ENCODE measurements at regions not wholly inside any gene's neighbourhood (a gene's known extent, or its start where the extent isn't known, plus 50 kb on each side); places are given as distances from the start of the nearest gene placed in this dataset.

- H3K4me1 ChIP-seq (ENCODE audit: insufficient read depth), result peaks cover 3% of the 10 kb centered on the region
- TF ChIP-seq CTCF (IDR thresholded peaks at IDR 0.05), result no peak
- TF ChIP-seq POLR2A (IDR thresholded peaks at IDR 0.05), result no peak
- no peak for TF ChIP-seq EP300 (IDR thresholded peaks at IDR 0.05)
- no peaks in the 10 kb centered on the region for H3K9me3 ChIP-seq
- H3K27ac ChIP-seq, result no peak overlapping the region
- 79 to 98% (median 81%) methylated on average over 3 of the region's 3 CpGs for WGBS, 3 donors
- no peaks in the 10 kb centered on the region for H3K36me3 ChIP-seq
- intact Hi-C loops (cut with DNase I), result no loop called here
- H3K27me3 ChIP-seq, result no peaks in the 10 kb centered on the region
- no peak for DNase-seq
- H3K4me3 ChIP-seq, result no peak overlapping the region
Observed at GRCh38 chr10:32174349-32174893, 118.2 kb upstream of the KIF5B start.

- DNase-seq, result no peak
- intact Hi-C loops (cut with DNase I), result no loop called here
- H3K27me3 ChIP-seq, result no peaks in the 10 kb centered on the region
- no peak overlapping the region for H3K4me3 ChIP-seq
- no peaks in the 10 kb centered on the region for H3K36me3 ChIP-seq
- TF ChIP-seq POLR2A (IDR thresholded peaks at IDR 0.05), result no peak
- TF ChIP-seq CTCF (IDR thresholded peaks at IDR 0.05), result no peak
- TF ChIP-seq EP300 (IDR thresholded peaks at IDR 0.05), result no peak
- no peak overlapping the region for H3K27ac ChIP-seq
- no peaks in the 10 kb centered on the region for H3K9me3 ChIP-seq
- WGBS, 3 donors, result 45 to 58% (median 57%) methylated on average over 3 of the region's 3 CpGs
- H3K4me1 ChIP-seq (ENCODE audit: insufficient read depth), result peaks cover 1% of the 10 kb centered on the region
Observed at GRCh38 chr10:32171204-32171603, 115.0 kb upstream of the KIF5B start.

GRCh38 chr10:32169556-32169955, 113.3 kb upstream of the KIF5B start:
- intact Hi-C loops (cut with DNase I), result no loop called here
- H3K4me3 ChIP-seq, result no peak overlapping the region
- no peaks in the 10 kb centered on the region for H3K27me3 ChIP-seq
- H3K36me3 ChIP-seq, result no peaks in the 10 kb centered on the region
- no peak for DNase-seq
- WGBS, 3 donors, result 5 to 14% (median 8%) methylated on average over 5 of the region's 5 CpGs
- H3K9me3 ChIP-seq, result no peaks in the 10 kb centered on the region
- H3K4me1 ChIP-seq (ENCODE audit: insufficient read depth), result peaks cover 1% of the 10 kb centered on the region
- H3K27ac ChIP-seq, result no peak overlapping the region
- TF ChIP-seq CTCF (IDR thresholded peaks at IDR 0.05), result no peak
- TF ChIP-seq POLR2A (IDR thresholded peaks at IDR 0.05), result no peak
- TF ChIP-seq EP300 (IDR thresholded peaks at IDR 0.05), result no peak

- 83 to 88% (median 83%) methylated on average over 5 of the region's 5 CpGs for WGBS, 3 donors
- intact Hi-C loops (cut with DNase I), result no loop called here
- Histone ChIP-seq H3K9me3 (no peaks in the 10 kb centered on the region), H3K4me1 (ENCODE audit: insufficient read depth) (peaks cover 1% of the 10 kb centered on the region), H3K27me3 (no peaks in the 10 kb centered on the region), H3K36me3 (no peaks in the 10 kb centered on the region), H3K27ac (no peak overlapping the region), H3K4me3 (no peak overlapping the region)
- DNase-seq, result no peak
- TF ChIP-seq POLR2A (IDR thresholded peaks at IDR 0.05), result no peak
Observed at GRCh38 chr10:32167450-32167849, 111.2 kb upstream of the KIF5B start.

GRCh38 chr10:32166365-32166764, 110.1 kb upstream of the KIF5B start:
- DNase-seq, result no peak
- H3K36me3 ChIP-seq, result no peaks in the 10 kb centered on the region
- H3K4me3 ChIP-seq, result no peak overlapping the region
- no peak overlapping the region for H3K27ac ChIP-seq
- TF ChIP-seq POLR2A (IDR thresholded peaks at IDR 0.05), result no peak
- no peaks in the 10 kb centered on the region for H3K27me3 ChIP-seq
- intact Hi-C loops (cut with DNase I), result no loop called here
- H3K9me3 ChIP-seq, result no peaks in the 10 kb centered on the region
- peaks cover 1% of the 10 kb centered on the region for H3K4me1 ChIP-seq (ENCODE audit: insufficient read depth)

All from ovary (tissue), 7 donors.